CD14-positive monocyte (primary cell): ENCODE measurements at regions not wholly inside any gene's neighbourhood (a gene's known extent, or its start where the extent isn't known, plus 50 kb on each side); places are given as distances from the start of the nearest gene placed in this dataset.

ENCODE experiments used
- DNase-seq, 3 donors: peaks; one replicate each; pipeline ENCODE4 v3.0.0-alpha.2; 2011 to 2022
- H2AFZ ChIP-seq: 2 replicates; pipeline ENCODE4 v1.6.0; 2012; ENCODE audit warnings: mild to moderate bottlenecking, low read depth, low read length, inconsistent platforms; ENCODE audit not compliant: insufficient read depth, poor library complexity, severe bottlenecking
- H3K27ac ChIP-seq, 2 donors: 1 replicate in 1 of 2; 2 replicates in 1 of 2; pipeline ENCODE4 v1.5.1; 2012 to 2013; ENCODE audit warnings: low read length in 2 of 2, control low read depth in 1 of 2, inconsistent platforms in 1 of 2, low read depth in 1 of 2, mild to moderate bottlenecking in 1 of 2
- H3K27me3 ChIP-seq, 2 donors: one replicate each; pipeline versions ENCODE4 v1.6.0 to v1.6.1; 2011 to 2013; ENCODE audit warnings: low read length in 2 of 2; ENCODE audit not compliant: control insufficient read depth in 2 of 2, insufficient read depth in 2 of 2
- H3K36me3 ChIP-seq, 2 donors: replicated peaks in 1 of 2; 1 replicate in 1 of 2; 2 replicates in 1 of 2; pipeline versions ENCODE4 v1.5.1 to v1.6.1; 2012 to 2013; ENCODE audit warnings: low read length in 2 of 2, control low read depth in 1 of 2, inconsistent platforms in 1 of 2, mild to moderate bottlenecking in 1 of 2; ENCODE audit not compliant: insufficient read depth in 2 of 2, control insufficient read depth in 1 of 2
- H3K4me1 ChIP-seq, 2 donors: 1 replicate in 1 of 2; 2 replicates in 1 of 2; pipeline versions ENCODE4 v1.5.1 to v1.6.1; 2012 to 2013; ENCODE audit warnings: low read length in 2 of 2, control low read depth in 1 of 2, inconsistent platforms in 1 of 2, mild to moderate bottlenecking in 1 of 2, moderate library complexity in 1 of 2; ENCODE audit not compliant: insufficient read depth in 2 of 2, control insufficient read depth in 1 of 2
- H3K4me2 ChIP-seq: replicated peaks from 2 replicates; pipeline ENCODE3; 2012; ENCODE audit warnings: low read length, moderate library complexity, mild to moderate bottlenecking; ENCODE audit not compliant: poor library complexity, severe bottlenecking; ENCODE audit errors: extremely low read depth
- H3K4me3 ChIP-seq, 3 experiments: fragments of 200-600 bp in 1 of 3; sonication (generic) in 1 of 3; replicated peaks in 1 of 3; 1 replicate in 2 of 3; 2 replicates in 1 of 3; pipeline ENCODE4 v1.5.1; 2011 to 2013; ENCODE audit warnings: low read length in 3 of 3, mild to moderate bottlenecking in 3 of 3, control low read depth in 2 of 3, low read depth in 2 of 3, inconsistent platforms in 1 of 3, moderate library complexity in 1 of 3
- H3K79me2 ChIP-seq: 2 replicates; pipeline ENCODE4 v1.6.0; 2012; ENCODE audit warnings: mild to moderate bottlenecking, control low read depth, inconsistent platforms, low read length, moderate library complexity; ENCODE audit not compliant: insufficient read depth
- H3K9ac ChIP-seq: 2 replicates; pipeline ENCODE4 v1.6.0; 2017; ENCODE audit warnings: low read length, mild to moderate bottlenecking; ENCODE audit not compliant: insufficient read depth, poor library complexity, severe bottlenecking
- H3K9me3 ChIP-seq, 2 donors: replicated peaks in 1 of 2; 1 replicate in 1 of 2; 2 replicates in 1 of 2; pipeline versions ENCODE4 v1.5.1 to v1.6.1; 2012 to 2013; ENCODE audit warnings: low read length in 2 of 2, control low read depth in 1 of 2; ENCODE audit not compliant: control insufficient read depth in 1 of 2, insufficient read depth in 1 of 2
- H4K20me1 ChIP-seq: 2 replicates; pipeline ENCODE4 v1.6.0; 2012; ENCODE audit warnings: mild to moderate bottlenecking, low read length, control low read depth, moderate library complexity; ENCODE audit not compliant: insufficient read depth
- H3K27ac Mint-ChIP-seq, 7 donors: one replicate each; pipeline ENCODE4 v1.8.0; 2020; ENCODE audit warnings: mild to moderate bottlenecking in 7 of 7, mixed read lengths in 7 of 7, moderate library complexity in 6 of 7, inconsistent platforms in 2 of 7
- H3K27me3 Mint-ChIP-seq, 3 donors: one replicate each; pipeline ENCODE4 v1.8.0; 2021 to 2022; ENCODE audit warnings: low read depth in 3 of 3, mild to moderate bottlenecking in 3 of 3, mixed read lengths in 3 of 3, moderate library complexity in 3 of 3, inconsistent platforms in 1 of 3
- H3K36me3 Mint-ChIP-seq, 2 donors: one replicate each; pipeline ENCODE4 v1.8.0; 2020; ENCODE audit warnings: mixed read lengths in 2 of 2, inconsistent platforms in 1 of 2, mild to moderate bottlenecking in 1 of 2
- H3K4me1 Mint-ChIP-seq: one replicate; pipeline ENCODE4 v1.8.0; 2020; ENCODE audit warnings: mild to moderate bottlenecking, mixed read lengths
- H3K4me3 Mint-ChIP-seq, 2 donors: one replicate each; pipeline ENCODE4 v1.8.0; 2020; ENCODE audit warnings: mild to moderate bottlenecking in 2 of 2, mixed read lengths in 2 of 2, moderate library complexity in 1 of 2
- H3K9me3 Mint-ChIP-seq, 7 donors: one replicate each; pipeline ENCODE4 v1.8.0; 2020 to 2022; ENCODE audit warnings: mixed read lengths in 7 of 7, mild to moderate bottlenecking in 6 of 7, moderate library complexity in 6 of 7, inconsistent platforms in 2 of 7
- CTCF ChIP-seq: fragments of 200-600 bp; IDR thresholded peaks from one replicate; pipeline ENCODE4 v1.8.0; 2022; ENCODE audit warnings: antibody characterized with exemption, mild to moderate bottlenecking
- WGBS: methylation state at CpG from one replicate; pipeline ENCODE4 v1.1.5; 2013; ENCODE audit warnings: missing lambda C conversion rate; ENCODE audit not compliant: insufficient coverage; 5-methylcytosine and 5-hydroxymethylcytosine counted together
- intact Hi-C, 2 donors: fragments of 100-400 bp; cut with micrococcal nuclease; formaldehyde crosslinking; loops; one replicate each; pipeline versions ENCODE4 v1.15.0 to v1.15.1; 2023

GRCh38 chr3:193134856-193135255, 106.2 kb upstream of the PLAAT1 start:
- no peaks in the 10 kb centered on the region for H3K4me1 ChIP-seq
- WGBS, result 90% methylated on average over 2 of the region's 5 CpGs
- H3K4me2 ChIP-seq, result no peak overlapping the region
- H3K27ac Mint-ChIP-seq, result no peak overlapping the region
- no peak overlapping the region for H3K4me3 Mint-ChIP-seq
- H3K4me1 Mint-ChIP-seq, result no peaks in the 10 kb centered on the region
- no peaks in the 10 kb centered on the region for H4K20me1 ChIP-seq
- no peaks in the 10 kb centered on the region for H3K9me3 ChIP-seq
- H3K79me2 ChIP-seq, result no peaks in the 10 kb centered on the region
- H3K36me3 Mint-ChIP-seq, result no peaks in the 10 kb centered on the region
- H3K27ac ChIP-seq, result no peak overlapping the region
- H2AFZ ChIP-seq, result no peak overlapping the region
- peaks cover 0 to 2% (median 0%) of the 10 kb centered on the region in 7 donors for H3K9me3 Mint-ChIP-seq
- no peak for TF ChIP-seq CTCF
- peaks cover 0 to 2% (median 0%) of the 10 kb centered on the region in 3 donors for H3K27me3 Mint-ChIP-seq
- H3K9ac ChIP-seq, result no peak overlapping the region
- H3K4me3 ChIP-seq, result no peak overlapping the region
- no peak for DNase-seq
- no peaks in the 10 kb centered on the region for H3K36me3 ChIP-seq
- intact Hi-C loops, result no loop called here
- H3K27me3 ChIP-seq, result no peaks in the 10 kb centered on the region

- Histone ChIP-seq H3K9me3 (no peaks in the 10 kb centered on the region), H3K27ac (no peak overlapping the region), H3K4me3 (no peak overlapping the region), H3K79me2 (no peaks in the 10 kb centered on the region), H4K20me1 (no peaks in the 10 kb centered on the region), H2AFZ (no peak overlapping the region), H3K4me1 (no peaks in the 10 kb centered on the region), H3K36me3 (no peaks in the 10 kb centered on the region), H3K4me2 (no peak overlapping the region), H3K27me3 (no peaks in the 10 kb centered on the region), H3K9ac (no peak overlapping the region)
- WGBS, result no CpG with 5 or more reads among the region's 2 CpGs
- TF ChIP-seq CTCF, result no peak
- H3K27me3 Mint-ChIP-seq, result peaks cover 0 to 2% (median 0%) of the 10 kb centered on the region in 3 donors
- H3K36me3 Mint-ChIP-seq, result no peaks in the 10 kb centered on the region
- H3K4me3 Mint-ChIP-seq, result no peak overlapping the region
- intact Hi-C loops, result no loop called here
- DNase-seq, result no peak
- no peaks in the 10 kb centered on the region for H3K4me1 Mint-ChIP-seq
- peaks cover 0 to 7% (median 1%) of the 10 kb centered on the region in 7 donors for H3K9me3 Mint-ChIP-seq
- no peak overlapping the region for H3K27ac Mint-ChIP-seq
Observed at GRCh38 chr3:193140381-193140780, 100.6 kb upstream of the PLAAT1 start.
